NB4 (cell line): ENCODE measurements at regions not wholly inside any gene's neighbourhood (a gene's known extent, or its start where the extent isn't known, plus 50 kb on each side); places are given as distances from the start of the nearest gene placed in this dataset.

Experiments
- DNase-seq: peaks from one replicate; pipeline ENCODE4 v3.0.0; 2010; ENCODE audit warnings: low read depth
- H3K4me3 ChIP-seq: one replicate; pipeline ENCODE4 v1.5.1; 2011; ENCODE audit warnings: mild to moderate bottlenecking, low read depth, low read length, moderate library complexity
- MYC ChIP-seq: IDR thresholded peaks from 2 replicates; pipeline ENCODE4 v1.6.1; 2011; ENCODE audit warnings: low read depth, low read length
- POLR2A ChIP-seq: IDR thresholded peaks from 2 replicates; pipeline ENCODE4 v1.6.1; 2011; ENCODE audit warnings: mild to moderate bottlenecking; ENCODE audit not compliant: insufficient read length; ENCODE audit errors: extremely low read depth
- TF ChIP-seq, protein P1 (sequence below): IDR thresholded peaks from one replicate; pipeline ENCODE4 v1.5.1; 2012; ENCODE audit warnings: low read depth, low read length
- TF ChIP-seq, protein P2 (sequence below): IDR thresholded peaks from 2 replicates; pipeline ENCODE4 v1.6.1; 2011; ENCODE audit warnings: low read depth, low read length

DNA sequence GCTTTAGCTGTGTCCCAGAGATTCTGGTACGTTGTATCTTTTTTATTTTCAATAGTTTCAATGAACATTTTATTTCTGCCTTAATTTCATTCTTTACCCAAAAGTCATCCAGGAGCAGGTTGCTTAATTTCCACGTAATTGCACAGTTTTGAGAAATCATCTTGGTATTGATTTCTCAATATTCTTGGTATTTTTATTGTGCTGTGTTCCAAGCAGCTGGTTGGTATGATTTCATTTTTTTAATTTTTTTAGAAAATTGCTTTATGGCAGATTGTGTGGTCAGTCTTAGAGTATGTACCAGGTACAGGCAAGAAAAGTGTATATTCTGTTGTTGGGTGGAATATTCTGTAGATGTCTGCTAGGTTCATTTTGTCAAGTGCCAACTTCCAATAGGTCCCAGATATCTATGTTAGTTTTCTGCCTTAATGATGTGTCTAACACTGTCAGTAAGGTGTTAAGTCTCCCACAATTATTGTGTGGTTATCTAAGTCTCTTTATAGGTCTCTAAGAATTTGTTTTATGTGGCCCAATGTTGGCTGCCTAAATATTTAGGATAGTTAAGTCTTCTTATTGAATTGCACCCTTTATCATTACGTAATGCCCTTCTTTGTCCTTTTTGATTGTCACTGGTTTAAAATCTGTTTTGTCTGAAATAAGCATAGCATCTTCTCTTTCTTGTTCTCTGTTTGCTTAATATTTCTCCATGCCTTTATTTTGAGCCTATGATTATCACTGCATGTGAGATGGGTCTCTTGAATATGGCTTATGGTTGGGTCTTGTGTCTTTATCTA lies 366.9 kb upstream of the IRAK1BP1 start:
- DNase-seq: no peak
- TF ChIP-seq, protein P1, sequence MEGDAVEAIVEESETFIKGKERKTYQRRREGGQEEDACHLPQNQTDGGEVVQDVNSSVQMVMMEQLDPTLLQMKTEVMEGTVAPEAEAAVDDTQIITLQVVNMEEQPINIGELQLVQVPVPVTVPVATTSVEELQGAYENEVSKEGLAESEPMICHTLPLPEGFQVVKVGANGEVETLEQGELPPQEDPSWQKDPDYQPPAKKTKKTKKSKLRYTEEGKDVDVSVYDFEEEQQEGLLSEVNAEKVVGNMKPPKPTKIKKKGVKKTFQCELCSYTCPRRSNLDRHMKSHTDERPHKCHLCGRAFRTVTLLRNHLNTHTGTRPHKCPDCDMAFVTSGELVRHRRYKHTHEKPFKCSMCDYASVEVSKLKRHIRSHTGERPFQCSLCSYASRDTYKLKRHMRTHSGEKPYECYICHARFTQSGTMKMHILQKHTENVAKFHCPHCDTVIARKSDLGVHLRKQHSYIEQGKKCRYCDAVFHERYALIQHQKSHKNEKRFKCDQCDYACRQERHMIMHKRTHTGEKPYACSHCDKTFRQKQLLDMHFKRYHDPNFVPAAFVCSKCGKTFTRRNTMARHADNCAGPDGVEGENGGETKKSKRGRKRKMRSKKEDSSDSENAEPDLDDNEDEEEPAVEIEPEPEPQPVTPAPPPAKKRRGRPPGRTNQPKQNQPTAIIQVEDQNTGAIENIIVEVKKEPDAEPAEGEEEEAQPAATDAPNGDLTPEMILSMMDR: no peak
- TF ChIP-seq MYC: no peak
- no peak overlapping the region for H3K4me3 ChIP-seq

DNA sequence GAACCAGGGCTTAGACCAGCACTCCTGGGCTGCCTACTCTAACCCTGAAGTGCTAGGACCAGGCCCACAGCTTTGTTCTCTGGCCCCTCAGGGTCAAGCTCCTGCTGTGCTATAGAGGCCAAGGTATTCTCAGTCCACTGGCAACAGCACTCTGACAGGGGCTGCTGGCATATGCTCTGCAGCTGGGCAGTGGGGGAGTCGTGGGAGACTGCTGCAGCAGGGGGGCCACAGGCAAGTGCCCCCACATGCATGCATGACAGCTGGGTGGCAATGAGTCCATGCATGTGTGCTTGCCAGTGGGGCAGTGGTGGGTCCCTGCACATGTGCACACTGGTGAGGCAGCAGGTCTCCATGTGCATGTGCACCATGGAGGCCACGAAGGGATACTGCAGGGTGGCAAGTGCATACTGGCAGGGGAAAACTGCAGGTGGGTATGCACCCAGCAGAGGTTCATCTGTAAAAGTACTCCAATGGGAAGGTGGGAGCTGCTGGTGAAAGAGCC lies 364.9 kb upstream of the IRAK1BP1 start:
- DNase-seq: no peak
- TF ChIP-seq MYC: no peak
- TF ChIP-seq, protein P1: no peak
- TF ChIP-seq, protein P2, sequence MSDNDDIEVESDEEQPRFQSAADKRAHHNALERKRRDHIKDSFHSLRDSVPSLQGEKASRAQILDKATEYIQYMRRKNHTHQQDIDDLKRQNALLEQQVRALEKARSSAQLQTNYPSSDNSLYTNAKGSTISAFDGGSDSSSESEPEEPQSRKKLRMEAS: no peak
- TF ChIP-seq POLR2A: no peak
- H3K4me3 ChIP-seq: no peak overlapping the region

DNA sequence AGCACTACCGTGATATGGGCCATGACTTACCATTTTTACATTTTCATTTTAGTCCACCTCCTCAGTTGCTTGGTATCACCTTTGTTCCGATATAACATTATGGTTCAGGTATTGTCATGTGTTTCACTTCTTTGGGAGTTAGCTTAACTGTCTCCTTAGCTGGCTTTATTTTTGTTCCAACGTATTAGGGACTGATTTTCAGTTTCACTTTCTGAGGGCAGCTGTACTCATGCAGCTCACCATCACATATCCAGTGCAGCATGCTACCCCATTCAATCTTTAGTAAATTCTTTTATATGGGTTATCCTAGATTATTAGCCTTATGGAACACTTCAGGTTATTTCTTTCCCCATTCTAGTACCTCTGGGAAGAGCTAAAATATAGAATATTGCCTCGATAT lies 362.2 kb upstream of the IRAK1BP1 start:
- no peak overlapping the region for H3K4me3 ChIP-seq
- DNase-seq: no peak
- no peak for TF ChIP-seq POLR2A
- no peak for TF ChIP-seq MYC
- TF ChIP-seq, protein P1: no peak
- TF ChIP-seq, protein P2: no peak

DNA sequence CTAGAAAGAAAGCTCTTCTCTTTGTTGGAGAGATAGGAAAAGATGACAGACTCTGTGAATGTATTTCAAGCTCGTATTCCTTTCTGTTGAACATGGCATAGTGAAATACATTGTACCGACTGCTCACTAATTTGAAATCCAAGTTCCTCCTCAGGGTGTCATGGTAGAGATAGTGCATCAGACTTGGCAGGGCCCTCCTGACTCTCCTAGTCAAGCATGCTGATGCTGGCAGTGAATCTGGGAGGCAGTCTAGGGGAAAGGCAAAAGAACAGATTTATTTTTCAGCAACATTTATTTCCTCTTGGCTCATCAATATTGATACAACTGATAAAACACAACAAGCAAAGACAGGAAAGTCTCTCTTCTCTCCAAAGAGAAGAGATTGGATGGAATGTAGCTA lies 356.3 kb upstream of the IRAK1BP1 start:
- TF ChIP-seq MYC (no peak), POLR2A (no peak)
- TF ChIP-seq, protein P2: no peak
- TF ChIP-seq, protein P1: no peak
- H3K4me3 ChIP-seq: no peak overlapping the region
- no peak for DNase-seq

DNA sequence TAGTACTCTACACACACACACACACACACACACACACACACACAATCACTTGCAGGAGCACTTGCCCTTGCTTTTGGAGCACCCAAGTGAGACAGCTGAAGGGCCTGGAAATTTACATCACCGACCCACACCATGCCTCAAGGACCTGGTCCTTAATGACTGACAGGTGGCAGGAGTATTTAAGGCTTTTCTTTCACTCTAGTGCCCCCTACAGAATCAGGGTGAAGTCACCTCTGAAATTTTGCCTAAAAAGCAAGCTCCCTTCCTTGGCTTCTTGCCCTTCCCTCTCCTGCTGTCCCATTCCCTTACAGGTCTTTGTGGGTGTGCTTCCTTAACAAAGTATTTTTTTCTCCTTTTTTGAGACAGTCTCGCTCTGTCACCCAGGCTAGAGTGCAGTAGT lies 353.5 kb upstream of the IRAK1BP1 start:
- DNase-seq: peak; percentile 34
- TF ChIP-seq, protein P1: peak; percentile 27
- TF ChIP-seq MYC: no peak
- H3K4me3 ChIP-seq: no peak overlapping the region

DNA sequence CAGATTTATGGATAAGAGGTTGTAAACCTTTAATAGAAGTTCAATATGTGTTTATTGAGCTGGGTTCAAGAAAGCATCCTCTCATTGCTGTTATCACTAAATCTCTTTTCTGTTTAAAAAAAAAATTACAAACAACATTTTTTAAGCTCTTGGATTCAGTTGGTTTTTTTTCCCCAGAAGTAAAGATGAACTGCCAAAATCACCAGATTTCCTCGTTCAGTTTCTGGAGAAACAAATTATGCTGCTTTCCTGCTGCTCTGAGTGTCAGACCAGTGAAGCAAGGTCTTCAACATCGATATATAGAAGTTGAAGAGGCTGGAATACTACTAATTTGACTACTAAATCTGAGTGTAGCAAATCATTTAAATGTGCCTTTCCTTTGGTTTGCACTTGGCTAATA lies 352.1 kb upstream of the IRAK1BP1 start:
- TF ChIP-seq, protein P2: no peak
- no peak for TF ChIP-seq MYC
- TF ChIP-seq, protein P1: no peak
- no peak for TF ChIP-seq POLR2A
- no peak for DNase-seq
- no peak overlapping the region for H3K4me3 ChIP-seq
